ENCODE measurements at regions not wholly inside any gene's neighbourhood (a gene's known extent, or its start where the extent isn't known, plus 50 kb on each side); places are given as distances from the start of the nearest gene placed in this dataset.

DNA sequence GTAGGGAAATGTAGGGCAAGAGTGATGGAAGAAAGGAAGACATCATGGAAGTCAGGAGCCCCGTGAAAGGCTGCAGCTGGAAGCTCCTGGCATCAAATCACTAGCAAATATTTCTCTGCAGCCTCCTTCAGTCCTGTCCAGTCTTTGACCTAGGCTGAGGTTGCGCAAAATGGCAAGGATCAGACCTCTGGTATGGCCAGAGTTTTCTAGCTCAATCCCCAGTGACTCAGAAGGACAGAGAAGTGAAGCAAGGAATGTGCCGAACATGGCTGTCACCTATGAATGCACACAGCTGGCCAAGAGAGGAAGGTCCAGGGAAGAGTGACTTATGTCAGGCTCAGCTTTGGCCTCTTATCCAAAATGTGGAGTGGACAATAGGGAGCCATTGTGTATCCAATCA, 71.1 kb upstream of the PHOX2B start:
- Histone ChIP-seq H3K79me2 (ENCODE audit: control insufficient read depth, insufficient read depth, low read length) (no peaks in the 10 kb centered on the region), H4K20me1 (replicated peaks; ENCODE audit: control insufficient read depth, extremely low read depth, insufficient read depth, low read length) (no peaks in the 10 kb centered on the region), H3K36me3 (ENCODE audit: control insufficient read depth in 2 of 2, extremely low read depth in 1 of 2, insufficient read depth in 2 of 2, low read length in 2 of 2) (no peaks in the 10 kb centered on the region), H3K4me3 (replicated peaks in 1 of 3; ENCODE audit: insufficient read depth in 1 of 3, low read depth in 1 of 3, low read length in 3 of 3) (no peak overlapping the region), H3K4me2 (ENCODE audit: insufficient read depth, low read length) (no peak overlapping the region), H3K9ac (replicated peaks; ENCODE audit: extremely low read depth, insufficient read depth, low read length) (no peak overlapping the region), H2AFZ (ENCODE audit: low read depth, low read length) (no peak overlapping the region), H3K9me1 (replicated peaks; ENCODE audit: control insufficient read depth, extremely low read depth, insufficient read depth, low read length) (no peaks in the 10 kb centered on the region), H3K27ac (ENCODE audit: insufficient read depth, low read depth, low read length) (no peak overlapping the region), H3K4me1 (ENCODE audit: control insufficient read depth, extremely low read depth, insufficient read depth, low read length) (no peaks in the 10 kb centered on the region), H3K9me3 (replicated peaks; ENCODE audit: control insufficient read depth, insufficient read depth, low read length) (no peaks in the 10 kb centered on the region), H3K27me3 (ENCODE audit: control insufficient read depth in 2 of 2, insufficient read depth in 2 of 2, low read length in 2 of 2) (peaks cover 10 to 12% of the 10 kb centered on the region in 2 experiments)
- ChIA-PET POLR2A (no interaction called here), CTCF (no interaction called here)
- TF ChIP-seq GATA2 (IDR thresholded peaks at IDR 0.05; ENCODE audit: insufficient read depth, insufficient read length, low read depth, low read length) (no peak), POLR2AphosphoS5 (IDR thresholded peaks at IDR 0.05; ENCODE audit: insufficient read depth, low read depth, low read length) (no peak), EZH2 (IDR thresholded peaks at IDR 0.05; ENCODE audit: borderline replicate concordance, low read depth, low read length, severe bottlenecking) (no peak), MYC (IDR thresholded peaks at IDR 0.05; ENCODE audit: low read depth, low read length) (no peak), JUN (IDR thresholded peaks at IDR 0.05; ENCODE audit: borderline replicate concordance, insufficient read depth, insufficient read length, low read depth) (no peak), POLR2A (IDR thresholded peaks at IDR 0.05; ENCODE audit: low read depth, low read length) (no peak), FOS (IDR thresholded peaks at IDR 0.05; ENCODE audit: borderline replicate concordance, insufficient read depth, low read length) (no peak)
- TF ChIP-seq, protein P1, sequence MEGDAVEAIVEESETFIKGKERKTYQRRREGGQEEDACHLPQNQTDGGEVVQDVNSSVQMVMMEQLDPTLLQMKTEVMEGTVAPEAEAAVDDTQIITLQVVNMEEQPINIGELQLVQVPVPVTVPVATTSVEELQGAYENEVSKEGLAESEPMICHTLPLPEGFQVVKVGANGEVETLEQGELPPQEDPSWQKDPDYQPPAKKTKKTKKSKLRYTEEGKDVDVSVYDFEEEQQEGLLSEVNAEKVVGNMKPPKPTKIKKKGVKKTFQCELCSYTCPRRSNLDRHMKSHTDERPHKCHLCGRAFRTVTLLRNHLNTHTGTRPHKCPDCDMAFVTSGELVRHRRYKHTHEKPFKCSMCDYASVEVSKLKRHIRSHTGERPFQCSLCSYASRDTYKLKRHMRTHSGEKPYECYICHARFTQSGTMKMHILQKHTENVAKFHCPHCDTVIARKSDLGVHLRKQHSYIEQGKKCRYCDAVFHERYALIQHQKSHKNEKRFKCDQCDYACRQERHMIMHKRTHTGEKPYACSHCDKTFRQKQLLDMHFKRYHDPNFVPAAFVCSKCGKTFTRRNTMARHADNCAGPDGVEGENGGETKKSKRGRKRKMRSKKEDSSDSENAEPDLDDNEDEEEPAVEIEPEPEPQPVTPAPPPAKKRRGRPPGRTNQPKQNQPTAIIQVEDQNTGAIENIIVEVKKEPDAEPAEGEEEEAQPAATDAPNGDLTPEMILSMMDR (IDR thresholded peaks at IDR 0.05; ENCODE audit: extremely low read depth in 1 of 2, insufficient read depth in 1 of 2, low read depth in 1 of 2, low read length in 2 of 2), result no peak
- TF ChIP-seq, protein P2, sequence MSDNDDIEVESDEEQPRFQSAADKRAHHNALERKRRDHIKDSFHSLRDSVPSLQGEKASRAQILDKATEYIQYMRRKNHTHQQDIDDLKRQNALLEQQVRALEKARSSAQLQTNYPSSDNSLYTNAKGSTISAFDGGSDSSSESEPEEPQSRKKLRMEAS (IDR thresholded peaks at IDR 0.05; ENCODE audit: insufficient read depth, insufficient read length), result no peak
- no peak for FAIRE-seq
- dilution Hi-C loops (cut with MboI; ENCODE audit: extremely low pct_ligation_motif_present, low sequenced_read_pairs), result no loop called here
- intact Hi-C loops (cut with micrococcal nuclease), result no loop called here
- no peak for DNase-seq (ENCODE audit: low read depth, low spot score)
- no TSS peak for BruUV-seq (replicated peaks)
